M059J (cell line): ENCODE measurements at regions not wholly inside any gene's neighbourhood (a gene's known extent, or its start where the extent isn't known, plus 50 kb on each side); places are given as distances from the start of the nearest gene placed in this dataset.
A peak's percentile ranks its signal among the peaks of the same experiment; 100 is the strongest.

Experiments
- DNase-seq: peaks from one replicate; pipeline ENCODE4 v3.0.0-alpha.2; 2012; ENCODE audit warnings: low read depth

GRCh38 chr11:93075782-93076181 lies 106.3 kb downstream of the MTNR1B start:
- no peak for DNase-seq

GRCh38 chr11:93080146-93080759 lies 110.8 kb downstream of the MTNR1B start:
- no peak for DNase-seq

- no peak for DNase-seq
Observed at GRCh38 chr11:93081694-93082093, 112.2 kb downstream of the MTNR1B start.

- DNase-seq: no peak
Observed at GRCh38 chr11:93082900-93083299, 113.4 kb downstream of the MTNR1B start.

- peak; percentile 65 for DNase-seq
Observed at GRCh38 chr11:93084727-93085505, 112.9 kb downstream of the SLC36A4 start.

GRCh38 chr11:93089474-93090102 lies 108.2 kb downstream of the SLC36A4 start:
- DNase-seq: peak; percentile 64
